Activated T-cell treated with anti-CD3 and anti-CD28 coated beads, Interleukin-2, amount 50 U/mL, for 24 hours (primary cell): ENCODE measurements at regions not wholly inside any gene's neighbourhood (a gene's known extent, or its start where the extent isn't known, plus 50 kb on each side); places are given as distances from the start of the nearest gene placed in this dataset.

ENCODE experiments used
- DNase-seq: peaks from one replicate; pipeline ENCODE4 v3.0.0-alpha.2; 2020
- H3K27ac Mint-ChIP-seq: 2 replicates; pipeline ENCODE4 v1.8.0; 2020; ENCODE audit warnings: mild to moderate bottlenecking, mixed read lengths
- H3K27me3 Mint-ChIP-seq: 2 replicates; pipeline ENCODE4 v1.8.0; 2020; ENCODE audit warnings: mixed read lengths
- H3K36me3 Mint-ChIP-seq: 2 replicates; pipeline ENCODE4 v1.8.0; 2020; ENCODE audit warnings: low read depth, mixed read lengths
- H3K4me1 Mint-ChIP-seq: 2 replicates; pipeline ENCODE4 v1.8.0; 2020; ENCODE audit warnings: low read depth, mixed read lengths
- H3K4me3 Mint-ChIP-seq: 2 replicates; pipeline ENCODE4 v1.8.0; 2020; ENCODE audit warnings: mild to moderate bottlenecking, moderate library complexity, mixed read lengths
- H3K9me3 Mint-ChIP-seq: 2 replicates; pipeline ENCODE4 v1.8.0; 2020; ENCODE audit warnings: mixed read lengths

- no peak for DNase-seq
- no peaks in the 10 kb centered on the region for H3K4me1 Mint-ChIP-seq
- H3K4me3 Mint-ChIP-seq = no peak overlapping the region
Observed at GRCh38 chr18:78154444-78154843, 825.2 kb upstream of the SALL3 start.

GRCh38 chr18:78154853-78155252 lies 824.8 kb upstream of the SALL3 start:
- Mint-ChIP-seq H3K9me3 (no peaks in the 10 kb centered on the region), H3K27ac (no peak overlapping the region), H3K4me3 (no peak overlapping the region), H3K36me3 (no peaks in the 10 kb centered on the region), H3K4me1 (no peaks in the 10 kb centered on the region), H3K27me3 (no peaks in the 10 kb centered on the region)
- no peak for DNase-seq

More at GRCh38 chr18:78154444-78154843, 825.2 kb upstream of the SALL3 start:
- Mint-ChIP-seq H3K9me3 (no peaks in the 10 kb centered on the region), H3K27ac (no peak overlapping the region), H3K36me3 (no peaks in the 10 kb centered on the region), H3K27me3 (no peaks in the 10 kb centered on the region)

GRCh38 chr18:78156466-78156865 lies 823.2 kb upstream of the SALL3 start:
- no peaks in the 10 kb centered on the region for H3K9me3 Mint-ChIP-seq
- DNase-seq = no peak
- no peak overlapping the region for H3K27ac Mint-ChIP-seq
- H3K36me3 Mint-ChIP-seq = no peaks in the 10 kb centered on the region
- H3K27me3 Mint-ChIP-seq = no peaks in the 10 kb centered on the region
- no peaks in the 10 kb centered on the region for H3K4me1 Mint-ChIP-seq
- H3K4me3 Mint-ChIP-seq = no peak overlapping the region

GRCh38 chr18:78158943-78159342 lies 820.7 kb upstream of the SALL3 start:
- no peaks in the 10 kb centered on the region for H3K27me3 Mint-ChIP-seq
- no peaks in the 10 kb centered on the region for H3K4me1 Mint-ChIP-seq
- H3K36me3 Mint-ChIP-seq = no peaks in the 10 kb centered on the region
- H3K9me3 Mint-ChIP-seq = no peaks in the 10 kb centered on the region
- H3K27ac Mint-ChIP-seq = no peak overlapping the region
- DNase-seq = no peak
- H3K4me3 Mint-ChIP-seq = no peak overlapping the region

- Mint-ChIP-seq H3K4me3 (no peak overlapping the region), H3K27me3 (no peaks in the 10 kb centered on the region), H3K9me3 (no peaks in the 10 kb centered on the region), H3K4me1 (no peaks in the 10 kb centered on the region), H3K36me3 (no peaks in the 10 kb centered on the region), H3K27ac (no peak overlapping the region)
- no peak for DNase-seq
Observed at GRCh38 chr18:78159397-78159796, 820.2 kb upstream of the SALL3 start.

- H3K9me3 Mint-ChIP-seq = no peaks in the 10 kb centered on the region
- no peaks in the 10 kb centered on the region for H3K4me1 Mint-ChIP-seq
- no peaks in the 10 kb centered on the region for H3K36me3 Mint-ChIP-seq
- no peak overlapping the region for H3K27ac Mint-ChIP-seq
- no peak for DNase-seq
- H3K4me3 Mint-ChIP-seq = no peak overlapping the region
- peaks cover 2% of the 10 kb centered on the region for H3K27me3 Mint-ChIP-seq
Observed at GRCh38 chr18:78160961-78161656, 818.5 kb upstream of the SALL3 start.

- Mint-ChIP-seq H3K27me3 (peaks cover 2% of the 10 kb centered on the region), H3K27ac (no peak overlapping the region), H3K4me3 (no peak overlapping the region), H3K36me3 (no peaks in the 10 kb centered on the region), H3K9me3 (no peaks in the 10 kb centered on the region), H3K4me1 (no peaks in the 10 kb centered on the region)
- DNase-seq = no peak
Observed at GRCh38 chr18:78165525-78165924, 814.1 kb upstream of the SALL3 start.

GRCh38 chr18:78168526-78168925 lies 811.1 kb upstream of the SALL3 start:
- no peak for DNase-seq
- no peaks in the 10 kb centered on the region for H3K36me3 Mint-ChIP-seq
- no peak overlapping the region for H3K4me3 Mint-ChIP-seq
- H3K4me1 Mint-ChIP-seq = no peaks in the 10 kb centered on the region
- H3K27me3 Mint-ChIP-seq = peaks cover 2% of the 10 kb centered on the region
- no peaks in the 10 kb centered on the region for H3K9me3 Mint-ChIP-seq
- H3K27ac Mint-ChIP-seq = no peak overlapping the region

- no peak overlapping the region for H3K4me3 Mint-ChIP-seq
- no peak overlapping the region for H3K27ac Mint-ChIP-seq
- DNase-seq = no peak
- no peaks in the 10 kb centered on the region for H3K4me1 Mint-ChIP-seq
- no peaks in the 10 kb centered on the region for H3K9me3 Mint-ChIP-seq
- H3K27me3 Mint-ChIP-seq = peaks cover 5% of the 10 kb centered on the region
- H3K36me3 Mint-ChIP-seq = no peaks in the 10 kb centered on the region
Observed at GRCh38 chr18:78169174-78169864, 810.3 kb upstream of the SALL3 start.

GRCh38 chr18:78171954-78172353 lies 807.7 kb upstream of the SALL3 start:
- no peak overlapping the region for H3K4me3 Mint-ChIP-seq
- no peaks in the 10 kb centered on the region for H3K36me3 Mint-ChIP-seq
- H3K9me3 Mint-ChIP-seq = no peaks in the 10 kb centered on the region

GRCh38 chr18:78174737-78175136 lies 804.9 kb upstream of the SALL3 start:
- no peaks in the 10 kb centered on the region for H3K4me1 Mint-ChIP-seq
- peaks cover 10% of the 10 kb centered on the region for H3K27me3 Mint-ChIP-seq
- no peak overlapping the region for H3K4me3 Mint-ChIP-seq
- H3K27ac Mint-ChIP-seq = no peak overlapping the region
- no peaks in the 10 kb centered on the region for H3K9me3 Mint-ChIP-seq
- no peaks in the 10 kb centered on the region for H3K36me3 Mint-ChIP-seq
- no peak for DNase-seq

More at GRCh38 chr18:78171954-78172353, 807.7 kb upstream of the SALL3 start:
- Mint-ChIP-seq H3K4me1 (no peaks in the 10 kb centered on the region), H3K27me3 (peaks cover 10% of the 10 kb centered on the region), H3K27ac (no peak overlapping the region)
- DNase-seq = no peak

GRCh38 chr18:78178812-78179211 lies 800.8 kb upstream of the SALL3 start:
- H3K27me3 Mint-ChIP-seq = peaks cover 13% of the 10 kb centered on the region
- H3K27ac Mint-ChIP-seq = no peak overlapping the region
- H3K4me1 Mint-ChIP-seq = no peaks in the 10 kb centered on the region
- no peaks in the 10 kb centered on the region for H3K36me3 Mint-ChIP-seq
- DNase-seq = no peak
- H3K9me3 Mint-ChIP-seq = peaks cover 21% of the 10 kb centered on the region
- H3K4me3 Mint-ChIP-seq = no peak overlapping the region

GRCh38 chr18:78180741-78181140 lies 798.9 kb upstream of the SALL3 start:
- no peak for DNase-seq
- H3K27ac Mint-ChIP-seq = no peak overlapping the region
- no peaks in the 10 kb centered on the region for H3K4me1 Mint-ChIP-seq
- H3K9me3 Mint-ChIP-seq = peaks cover 27% of the 10 kb centered on the region
- no peaks in the 10 kb centered on the region for H3K36me3 Mint-ChIP-seq
- H3K27me3 Mint-ChIP-seq = peaks cover 2% of the 10 kb centered on the region
- no peak overlapping the region for H3K4me3 Mint-ChIP-seq

GRCh38 chr18:78183815-78184214 lies 795.8 kb upstream of the SALL3 start:
- DNase-seq = no peak
- Mint-ChIP-seq H3K36me3 (no peaks in the 10 kb centered on the region), H3K27ac (no peak overlapping the region), H3K4me3 (no peak overlapping the region), H3K9me3 (peaks cover 28% of the 10 kb centered on the region), H3K27me3 (peaks cover 6% of the 10 kb centered on the region), H3K4me1 (no peaks in the 10 kb centered on the region)

- DNase-seq = no peak
- Mint-ChIP-seq H3K27ac (no peak overlapping the region), H3K27me3 (peaks cover 3% of the 10 kb centered on the region), H3K4me1 (no peaks in the 10 kb centered on the region), H3K4me3 (no peak overlapping the region), H3K9me3 (peaks cover 3% of the 10 kb centered on the region), H3K36me3 (no peaks in the 10 kb centered on the region)
Observed at GRCh38 chr18:78191276-78191675, 788.3 kb upstream of the SALL3 start.
